GM19023 (cell line): ENCODE measurements at regions not wholly inside any gene's neighbourhood (a gene's known extent, or its start where the extent isn't known, plus 50 kb on each side); places are given as distances from the start of the nearest gene placed in this dataset.
"Not testable (repeated sequence)": the region's sequence is repeated elsewhere in the genome, so short reads cannot be mapped to it uniquely, and the experiment has no call there.

Experiments
- ATAC-seq: cut with Tn5 transposase; IDR thresholded peaks from one replicate; pipeline ENCODE4 v1.9.1; 2021; ENCODE audit warnings: mild to moderate bottlenecking, moderate library complexity; ENCODE audit not compliant: unreplicated experiment

GRCh38 chr4:53959343-53960120 lies 104.9 kb downstream of the CHIC2 start:
- no peak for ATAC-seq

GRCh38 chr4:53956454-53956853 lies 108.0 kb downstream of the CHIC2 start:
- ATAC-seq, result no peak

- ATAC-seq, result no peak
These were observed 108.4 kb downstream of the CHIC2 start for GRCh38 chr4:53956053-53956452.

- ATAC-seq, result no peak
These were observed 113.0 kb downstream of the CHIC2 start for GRCh38 chr4:53951414-53951813.

- ATAC-seq, result no peak
These were observed 120.9 kb downstream of the CHIC2 start for GRCh38 chr4:53943345-53944085.

GRCh38 chr4:53942712-53943111 lies 121.7 kb downstream of the CHIC2 start:
- ATAC-seq, result no peak

GRCh38 chr4:53941331-53941730 lies 123.1 kb downstream of the CHIC2 start:
- ATAC-seq, result no peak

GRCh38 chr4:53939892-53940291 lies 124.5 kb downstream of the CHIC2 start:
- not testable (repeated sequence) for ATAC-seq

GRCh38 chr4:53937918-53938317 lies 126.5 kb downstream of the CHIC2 start:
- no peak for ATAC-seq

GRCh38 chr4:53937327-53937726 lies 127.1 kb downstream of the CHIC2 start:
- no peak for ATAC-seq

- no peak for ATAC-seq
These were observed 128.6 kb downstream of the CHIC2 start for GRCh38 chr4:53935780-53936179.

GRCh38 chr4:53932796-53933610 lies 131.4 kb downstream of the CHIC2 start:
- ATAC-seq, result no peak

- no peak for ATAC-seq
These were observed 132.9 kb downstream of the CHIC2 start for GRCh38 chr4:53931461-53931961.

GRCh38 chr4:53929955-53930798 lies 134.2 kb downstream of the CHIC2 start:
- ATAC-seq, result peak; percentile 55

GRCh38 chr4:53929311-53929710 lies 135.1 kb downstream of the CHIC2 start:
- ATAC-seq, result no peak

- no peak for ATAC-seq
These were observed 135.6 kb downstream of the CHIC2 start for GRCh38 chr4:53928825-53929224.

GRCh38 chr4:53925050-53925605 lies 139.3 kb downstream of the CHIC2 start:
- ATAC-seq, result no peak

- no peak for ATAC-seq
These were observed 139.9 kb downstream of the CHIC2 start for GRCh38 chr4:53924333-53925049.

GRCh38 chr4:53923921-53924320 lies 140.5 kb downstream of the CHIC2 start:
- no peak for ATAC-seq
